Lower leg skin (tissue), 3 donors: ENCODE measurements at regions not wholly inside any gene's neighbourhood (a gene's known extent, or its start where the extent isn't known, plus 50 kb on each side); places are given as distances from the start of the nearest gene placed in this dataset.

ENCODE experiments used
- CTCF ChIP-seq, 3 donors: fragments of 450-650 bp; IDR thresholded peaks; one replicate each; pipeline ENCODE4 v1.5.1; 2016; ENCODE audit warnings: antibody characterized with exemption in 3 of 3, mild to moderate bottlenecking in 3 of 3, moderate library complexity in 2 of 3
- POLR2A ChIP-seq, 2 donors: fragments of 450-650 bp; IDR thresholded peaks; one replicate each; pipeline ENCODE4 v1.6.1; 2016 to 2017; ENCODE audit warnings: antibody characterized with exemption in 2 of 2, mild to moderate bottlenecking in 1 of 2, moderate library complexity in 1 of 2

- TF ChIP-seq CTCF (IDR thresholded peaks at IDR 0.05) (no peak), POLR2A (IDR thresholded peaks at IDR 0.05) (no peak)
Observed at GRCh38 chr3:128561504-128561903, 68.5 kb upstream of the GATA2 start.
